HepG2 (cell line): ENCODE measurements at regions not wholly inside any gene's neighbourhood (a gene's known extent, or its start where the extent isn't known, plus 50 kb on each side); places are given as distances from the start of the nearest gene placed in this dataset.

Source experiments
- FOXM1 ChIP-seq: sonication (generic); formaldehyde crosslinking; IDR thresholded peaks from 2 replicates; pipeline ENCODE4 v1.5.0; 2020; ENCODE audit warnings: missing genetic modification reagents
- JUN ChIP-seq: sonication (generic); formaldehyde crosslinking; IDR thresholded peaks from 2 replicates; pipeline ENCODE4 v1.4.0; 2020; ENCODE audit warnings: mild to moderate bottlenecking, missing genetic modification reagents
- TARDBP ChIP-seq: sonication (generic); formaldehyde crosslinking; IDR thresholded peaks from 2 replicates; pipeline ENCODE4 v1.8.0; 2022; ENCODE audit warnings: mild to moderate bottlenecking, missing genetic modification reagents
- ZNF337 ChIP-seq: sonication (generic); formaldehyde crosslinking; IDR thresholded peaks from 2 replicates; pipeline ENCODE4 v1.5.1; 2020; ENCODE audit warnings: missing genetic modification reagents, low read depth, mild to moderate bottlenecking, borderline replicate concordance
- TF ChIP-seq, protein P1 (sequence below): IDR thresholded peaks from 2 replicates; pipeline ENCODE4 v1.6.1; 2018; ENCODE audit warnings: missing genetic modification reagents

DNA sequence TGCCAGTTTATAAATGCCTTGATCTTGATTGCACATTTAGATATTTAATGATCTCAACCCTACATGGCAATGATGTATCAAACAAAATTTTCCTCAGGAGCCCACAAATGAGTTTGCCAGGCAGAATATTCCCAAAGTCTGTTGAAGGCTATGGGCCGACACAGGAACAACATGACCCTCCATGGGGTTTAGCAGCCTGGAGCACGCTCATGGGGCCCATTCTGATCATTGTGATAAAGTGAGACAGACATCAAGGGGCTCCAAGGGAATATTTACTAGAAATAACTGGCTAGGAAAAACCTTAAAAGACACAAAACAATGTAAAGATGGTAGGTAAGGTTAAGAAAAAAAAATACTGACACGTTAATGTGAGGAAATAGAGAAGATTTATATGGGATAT is 485.4 kb downstream of the PLCL1 start:
- TF ChIP-seq ZNF337 (CRISPR knock-in tag) (no peak), FOXM1 (CRISPR knock-in tag) (no peak), TARDBP (CRISPR knock-in tag) (no peak), JUN (CRISPR knock-in tag) (no peak)
- TF ChIP-seq, protein P1, sequence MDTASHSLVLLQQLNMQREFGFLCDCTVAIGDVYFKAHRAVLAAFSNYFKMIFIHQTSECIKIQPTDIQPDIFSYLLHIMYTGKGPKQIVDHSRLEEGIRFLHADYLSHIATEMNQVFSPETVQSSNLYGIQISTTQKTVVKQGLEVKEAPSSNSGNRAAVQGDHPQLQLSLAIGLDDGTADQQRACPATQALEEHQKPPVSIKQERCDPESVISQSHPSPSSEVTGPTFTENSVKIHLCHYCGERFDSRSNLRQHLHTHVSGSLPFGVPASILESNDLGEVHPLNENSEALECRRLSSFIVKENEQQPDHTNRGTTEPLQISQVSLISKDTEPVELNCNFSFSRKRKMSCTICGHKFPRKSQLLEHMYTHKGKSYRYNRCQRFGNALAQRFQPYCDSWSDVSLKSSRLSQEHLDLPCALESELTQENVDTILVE, result no peak
